Effector memory CD4-positive, alpha-beta T cell (primary cell): ENCODE measurements at regions not wholly inside any gene's neighbourhood (a gene's known extent, or its start where the extent isn't known, plus 50 kb on each side); places are given as distances from the start of the nearest gene placed in this dataset.

ENCODE experiments used
- DNase-seq, 3 donors: peaks; one replicate each; pipeline ENCODE4 v3.0.0-alpha.2; 2020
- H3K27ac ChIP-seq: 2 replicates; pipeline ENCODE4 v1.7.0; 2013; ENCODE audit warnings: mild to moderate bottlenecking, low read length, moderate library complexity; ENCODE audit not compliant: insufficient read depth, poor library complexity, severe bottlenecking
- H3K27me3 ChIP-seq: replicated peaks from 2 replicates; pipeline ENCODE4 v1.7.0; 2013; ENCODE audit warnings: mild to moderate bottlenecking, low read length; ENCODE audit not compliant: insufficient read depth, control insufficient read depth, poor library complexity, severe bottlenecking
- H3K36me3 ChIP-seq: 2 replicates; pipeline ENCODE4 v1.7.0; 2013; ENCODE audit warnings: mild to moderate bottlenecking, low read length, moderate library complexity; ENCODE audit not compliant: control insufficient read depth, insufficient read depth
- H3K4me1 ChIP-seq: 2 replicates; pipeline ENCODE4 v1.7.0; 2013; ENCODE audit warnings: low read length, mild to moderate bottlenecking; ENCODE audit not compliant: control insufficient read depth, insufficient read depth, poor library complexity, severe bottlenecking
- H3K4me3 ChIP-seq: 2 replicates; pipeline ENCODE4 v1.7.0; 2013; ENCODE audit warnings: low read length, low read depth, mild to moderate bottlenecking; ENCODE audit not compliant: insufficient read depth, poor library complexity, severe bottlenecking
- H3K9me3 ChIP-seq: 2 replicates; pipeline ENCODE4 v1.7.0; 2013; ENCODE audit warnings: mild to moderate bottlenecking, low read length, moderate library complexity; ENCODE audit not compliant: control insufficient read depth

DNA sequence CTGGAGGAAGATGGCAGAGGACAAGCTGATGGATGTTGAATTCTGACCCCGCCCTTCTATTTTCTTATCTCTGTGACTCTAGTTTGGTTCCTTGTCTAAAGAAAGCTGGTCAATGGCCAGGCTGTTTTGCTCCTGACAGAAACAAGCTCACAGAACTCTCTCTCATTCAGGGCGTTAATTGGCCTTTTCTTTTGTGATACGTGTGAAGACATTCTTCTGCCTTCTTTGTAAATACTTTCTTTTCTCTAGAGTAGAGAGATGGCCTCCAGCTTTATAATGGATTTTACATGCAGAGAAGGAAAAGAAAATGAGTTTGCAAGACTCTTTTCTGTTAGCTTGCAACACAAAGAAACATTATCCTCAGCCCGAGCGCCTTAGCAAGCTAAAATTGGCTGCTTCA lies 492.2 kb upstream of the CCDC196 start:
- DNase-seq: no peak
- Histone ChIP-seq H3K9me3 (no peaks in the 10 kb centered on the region), H3K4me1 (peaks cover 13% of the 10 kb centered on the region), H3K27ac (no peak overlapping the region), H3K4me3 (no peak overlapping the region), H3K27me3 (no peaks in the 10 kb centered on the region), H3K36me3 (no peaks in the 10 kb centered on the region)

DNA sequence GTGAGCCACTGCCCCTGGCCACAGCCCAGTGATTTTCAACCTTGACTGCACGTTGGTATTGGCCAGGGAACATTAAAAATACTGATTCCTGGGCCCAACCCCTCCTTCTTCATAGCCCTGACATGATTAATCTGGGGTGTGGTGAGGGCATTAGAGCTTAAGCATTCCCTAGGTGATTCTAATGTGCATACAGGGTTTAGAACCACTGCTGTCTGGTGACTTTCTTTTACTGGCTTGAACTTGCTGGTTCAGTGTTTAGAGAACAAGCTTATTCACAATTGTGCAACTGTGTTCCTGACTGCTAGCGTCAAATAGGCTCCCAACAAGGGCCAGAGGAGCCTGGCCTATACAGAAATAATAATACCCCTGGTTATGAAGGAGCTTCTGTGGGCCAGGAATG lies 488.8 kb upstream of the CCDC196 start:
- H3K27me3 ChIP-seq: no peaks in the 10 kb centered on the region
- H3K27ac ChIP-seq: no peak overlapping the region
- no peaks in the 10 kb centered on the region for H3K9me3 ChIP-seq
- peaks cover 13% of the 10 kb centered on the region for H3K4me1 ChIP-seq
- no peak for DNase-seq
- no peak overlapping the region for H3K4me3 ChIP-seq
- H3K36me3 ChIP-seq: no peaks in the 10 kb centered on the region

DNA sequence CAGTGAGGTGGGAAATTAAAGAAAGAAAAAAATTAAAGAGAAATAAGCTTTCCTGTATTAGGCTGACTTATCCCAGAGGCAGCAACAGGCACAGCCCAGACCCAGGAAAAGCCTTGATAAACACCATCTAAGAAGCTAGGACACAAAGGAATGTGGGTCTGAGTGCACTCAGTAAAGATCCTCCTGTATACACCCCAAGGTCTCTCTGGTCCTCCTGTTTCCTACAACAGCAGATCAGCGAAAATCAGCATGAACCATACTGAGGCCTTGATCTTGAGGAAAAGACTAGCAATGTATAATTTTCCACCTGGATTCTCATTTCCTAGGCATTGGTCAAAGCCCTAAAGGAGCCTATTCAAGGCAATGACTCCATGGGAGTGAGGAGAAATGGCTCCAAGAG lies 486.3 kb upstream of the CCDC196 start:
- H3K9me3 ChIP-seq: no peaks in the 10 kb centered on the region
- H3K4me3 ChIP-seq: no peak overlapping the region
- no peaks in the 10 kb centered on the region for H3K27me3 ChIP-seq
- no peaks in the 10 kb centered on the region for H3K4me1 ChIP-seq
- no peak for DNase-seq
- no peaks in the 10 kb centered on the region for H3K36me3 ChIP-seq
- H3K27ac ChIP-seq: no peak overlapping the region

DNA sequence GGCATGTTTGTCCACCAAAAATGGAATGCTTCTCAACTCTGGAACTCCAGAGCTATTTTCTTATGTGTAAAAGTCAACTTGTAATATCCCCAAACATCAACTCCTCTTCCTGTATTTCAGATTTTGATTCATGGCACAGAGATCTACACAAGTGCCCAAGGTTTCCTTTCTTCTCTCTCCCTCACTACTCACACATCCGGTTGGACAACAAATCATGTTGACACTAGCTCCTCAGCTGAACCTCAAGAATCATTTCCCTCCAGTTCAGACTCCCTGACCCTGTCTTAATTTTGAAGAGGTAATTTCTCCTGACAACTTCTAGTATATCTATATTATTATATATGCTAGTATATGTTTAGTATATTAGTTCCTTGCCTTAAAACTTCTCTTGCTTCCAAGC lies 485.4 kb upstream of the CCDC196 start:
- H3K4me3 ChIP-seq: no peak overlapping the region
- H3K4me1 ChIP-seq: no peaks in the 10 kb centered on the region
- no peaks in the 10 kb centered on the region for H3K9me3 ChIP-seq
- H3K27me3 ChIP-seq: no peaks in the 10 kb centered on the region
- no peak for DNase-seq
- H3K27ac ChIP-seq: no peak overlapping the region
- H3K36me3 ChIP-seq: no peaks in the 10 kb centered on the region

DNA sequence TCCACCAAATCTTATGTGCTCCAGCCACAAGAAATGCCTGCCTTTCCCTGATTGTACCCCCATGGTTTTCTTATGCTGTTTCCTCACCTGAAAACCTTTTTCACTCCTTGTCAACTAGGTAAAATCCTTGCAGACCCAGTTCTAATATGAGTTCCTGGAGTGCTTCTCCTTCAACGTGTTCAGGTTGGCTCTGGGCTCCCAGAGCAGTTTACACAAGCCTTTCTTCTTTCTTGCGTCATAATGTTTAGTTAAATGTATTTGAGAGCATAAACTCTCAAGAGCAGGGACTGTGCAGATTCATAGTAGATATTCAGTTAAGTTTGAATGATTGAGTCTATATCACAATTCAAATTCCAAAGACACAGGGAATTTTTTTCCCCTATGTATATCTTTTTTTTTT lies 484.8 kb upstream of the CCDC196 start:
- H3K9me3 ChIP-seq: no peaks in the 10 kb centered on the region
- H3K4me3 ChIP-seq: no peak overlapping the region
- DNase-seq: no peak
- H3K4me1 ChIP-seq: no peaks in the 10 kb centered on the region
- no peaks in the 10 kb centered on the region for H3K36me3 ChIP-seq
- H3K27ac ChIP-seq: no peak overlapping the region
- H3K27me3 ChIP-seq: no peaks in the 10 kb centered on the region

DNA sequence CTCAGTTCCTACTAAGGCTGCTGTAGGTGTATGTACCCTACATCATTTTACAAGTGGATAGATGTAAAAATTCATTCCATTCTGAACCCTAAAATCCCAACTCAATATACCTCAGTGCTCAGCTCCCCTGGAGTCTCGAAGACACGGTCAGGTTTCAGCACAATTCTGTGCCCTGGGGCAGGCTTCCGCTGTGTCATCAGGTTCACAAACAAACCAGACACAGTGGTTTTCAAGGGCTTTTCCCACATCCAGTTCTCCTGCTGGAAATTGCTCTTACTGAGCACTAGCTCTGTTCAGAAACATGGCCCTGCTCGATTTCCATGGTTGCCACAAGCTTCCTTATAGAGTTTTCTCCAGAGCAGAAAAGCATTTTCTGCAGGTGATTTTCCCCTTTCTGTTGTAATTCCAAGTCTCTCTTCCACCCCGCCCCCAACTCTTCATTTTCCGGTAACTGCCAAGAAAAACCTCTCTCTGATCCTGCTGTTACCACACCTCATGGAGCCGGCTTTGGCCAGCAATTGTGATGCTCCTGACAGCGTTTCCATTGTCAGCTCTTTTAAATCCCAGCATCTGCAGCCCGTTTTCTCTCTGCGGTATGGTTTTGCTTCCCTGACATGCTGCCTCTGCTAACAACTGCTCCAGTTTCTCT lies 483.0 kb upstream of the CCDC196 start:
- Histone ChIP-seq H3K9me3 (no peaks in the 10 kb centered on the region), H3K4me3 (no peak overlapping the region), H3K4me1 (no peaks in the 10 kb centered on the region), H3K27me3 (no peaks in the 10 kb centered on the region), H3K27ac (no peak overlapping the region), H3K36me3 (no peaks in the 10 kb centered on the region)
- no peak for DNase-seq

DNA sequence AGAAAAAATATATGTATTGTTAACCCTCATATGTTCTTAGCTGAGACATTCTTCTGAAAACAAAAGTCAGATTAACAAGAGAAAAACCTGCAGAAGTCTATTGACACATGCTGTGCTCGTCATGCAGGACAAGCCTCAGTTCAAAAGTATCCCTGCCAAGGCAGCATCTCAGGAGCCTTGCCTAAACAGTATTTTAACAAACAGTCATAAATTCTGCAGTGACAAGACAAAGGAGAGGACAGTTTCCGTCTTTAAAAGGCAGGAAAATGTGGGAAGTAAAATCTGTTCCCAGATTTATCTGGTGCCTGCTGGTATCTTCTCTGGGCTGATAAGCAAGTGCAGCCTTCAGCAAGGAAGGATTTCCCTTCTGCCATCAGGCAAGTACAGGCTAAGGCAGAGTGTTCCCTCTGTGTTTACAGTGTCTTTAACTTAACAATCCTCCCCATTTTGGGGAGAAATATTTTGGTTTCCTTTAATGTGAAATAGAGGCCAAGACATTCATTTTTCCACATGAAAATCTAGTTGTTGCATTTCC lies 480.2 kb upstream of the CCDC196 start:
- DNase-seq: no peak
- Histone ChIP-seq H3K27ac (no peak overlapping the region), H3K4me1 (no peaks in the 10 kb centered on the region), H3K9me3 (no peaks in the 10 kb centered on the region), H3K4me3 (no peak overlapping the region), H3K27me3 (no peaks in the 10 kb centered on the region), H3K36me3 (no peaks in the 10 kb centered on the region)

DNA sequence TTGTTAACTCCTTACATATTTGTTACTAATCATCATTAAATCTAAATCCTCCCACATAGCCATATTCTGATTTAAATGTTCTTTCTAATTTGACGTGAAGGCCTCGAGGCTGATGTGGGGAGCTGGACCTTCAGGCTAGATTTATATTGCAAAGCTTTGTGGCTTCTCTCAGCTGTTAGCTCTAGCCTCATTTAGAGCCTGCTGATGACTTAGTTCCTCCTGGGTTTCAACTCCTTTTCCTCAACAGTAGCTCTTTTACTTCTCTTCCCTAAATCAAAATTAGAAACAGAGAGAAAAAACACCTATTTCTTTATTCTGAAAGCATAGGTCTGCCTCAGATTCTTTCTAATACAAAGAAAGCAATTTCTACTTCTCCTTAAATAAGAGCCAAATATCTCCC lies 477.5 kb upstream of the CCDC196 start:
- no peaks in the 10 kb centered on the region for H3K36me3 ChIP-seq
- no peak overlapping the region for H3K4me3 ChIP-seq
- no peaks in the 10 kb centered on the region for H3K4me1 ChIP-seq
- H3K27ac ChIP-seq: no peak overlapping the region
- DNase-seq: no peak
- no peaks in the 10 kb centered on the region for H3K27me3 ChIP-seq
- no peaks in the 10 kb centered on the region for H3K9me3 ChIP-seq

DNA sequence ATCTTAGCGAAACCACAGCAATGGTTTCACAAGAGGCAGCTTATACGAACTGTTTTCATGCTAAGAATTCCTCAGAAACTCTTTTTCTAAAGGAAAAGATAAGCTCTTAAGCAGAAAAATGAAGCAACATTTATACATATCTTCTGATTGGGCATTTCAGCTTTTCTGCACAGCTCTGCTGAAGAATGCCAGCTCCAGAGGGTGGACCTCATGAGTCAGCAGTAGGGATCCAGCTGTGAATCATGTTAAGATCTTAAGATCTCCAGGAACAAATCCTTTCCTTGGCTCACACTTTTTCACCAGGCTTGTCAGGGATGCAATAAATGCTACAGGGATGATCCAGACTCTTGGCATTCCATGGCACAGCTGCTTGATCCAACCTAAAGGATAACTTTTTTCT lies 477.1 kb upstream of the CCDC196 start:
- no peaks in the 10 kb centered on the region for H3K4me1 ChIP-seq
- no peak overlapping the region for H3K27ac ChIP-seq
- no peaks in the 10 kb centered on the region for H3K27me3 ChIP-seq
- no peaks in the 10 kb centered on the region for H3K9me3 ChIP-seq
- H3K36me3 ChIP-seq: no peaks in the 10 kb centered on the region
- no peak overlapping the region for H3K4me3 ChIP-seq
- no peak for DNase-seq

DNA sequence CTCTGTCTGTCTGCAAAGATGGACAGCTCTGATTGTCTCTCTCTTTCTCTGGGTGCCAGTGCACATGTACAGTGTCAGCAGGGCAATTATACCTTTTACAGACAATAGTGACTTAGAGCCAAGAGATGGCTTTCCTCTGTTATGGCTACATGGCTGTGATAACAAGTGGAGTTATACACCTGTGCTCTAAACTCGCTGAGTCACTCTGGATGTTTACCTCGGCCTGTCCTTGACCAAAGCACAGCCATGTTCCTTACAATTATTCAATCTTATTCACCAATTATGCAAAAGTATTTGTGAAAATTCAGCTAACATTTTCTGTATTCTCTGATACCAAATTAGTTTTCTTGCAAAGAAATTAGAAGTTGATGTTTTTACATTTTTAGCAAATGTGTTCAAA lies 475.5 kb upstream of the CCDC196 start:
- no peak overlapping the region for H3K27ac ChIP-seq
- no peaks in the 10 kb centered on the region for H3K27me3 ChIP-seq
- H3K4me3 ChIP-seq: no peak overlapping the region
- H3K4me1 ChIP-seq: no peaks in the 10 kb centered on the region
- no peaks in the 10 kb centered on the region for H3K36me3 ChIP-seq
- DNase-seq: no peak
- no peaks in the 10 kb centered on the region for H3K9me3 ChIP-seq
